ENCODE measurements at regions not wholly inside any gene's neighbourhood (a gene's known extent, or its start where the extent isn't known, plus 50 kb on each side); places are given as distances from the start of the nearest gene placed in this dataset.

DNA sequence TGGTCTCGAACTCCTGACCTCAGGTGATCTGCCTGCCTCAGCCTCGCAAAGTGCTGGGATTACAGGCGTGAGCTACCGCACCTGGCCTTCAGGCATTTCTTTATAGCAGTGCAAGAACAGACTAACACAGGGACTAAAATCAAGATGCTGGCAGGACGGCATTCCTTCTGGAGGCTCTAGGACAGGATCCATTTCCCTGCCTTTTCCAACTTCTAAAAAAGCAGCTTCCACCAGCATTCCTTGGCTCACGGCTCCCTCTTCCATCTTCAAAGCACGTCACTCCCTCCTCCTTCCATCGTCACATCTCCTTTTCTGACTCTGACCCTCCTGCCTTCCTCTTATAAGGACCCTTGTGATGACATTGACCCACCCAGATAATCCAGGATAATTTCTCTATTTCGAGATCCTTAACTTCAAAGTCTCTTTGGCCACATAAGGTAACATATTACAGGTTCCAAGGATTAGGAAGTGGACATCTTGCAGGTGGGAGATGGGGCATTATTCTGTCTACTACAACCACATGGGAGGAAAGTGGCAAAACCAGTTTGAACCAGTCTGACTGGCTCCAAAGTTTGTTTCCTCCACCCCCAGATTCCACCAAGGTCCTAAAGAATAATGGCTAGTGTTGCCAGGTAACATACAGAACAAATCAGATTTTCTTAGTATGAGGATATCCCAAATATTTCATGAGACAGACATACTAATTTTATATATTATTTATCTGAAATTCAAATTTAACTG, 172.5 kb downstream of the MN1 start:
- no peaks in the 10 kb centered on the region for H3K27me3 Mint-ChIP-seq (ENCODE audit: low read depth)
- no peak overlapping the region for H3K4me3 Mint-ChIP-seq
- peaks cover 2 to 4% of the 10 kb centered on the region in 2 donors for H3K9me3 Mint-ChIP-seq
- DNase-seq: no peak
- no peaks in the 10 kb centered on the region for H3K36me3 Mint-ChIP-seq (ENCODE audit: insufficient read depth in 2 of 2)
- no peaks in the 10 kb centered on the region for H3K4me1 Mint-ChIP-seq (ENCODE audit: low read depth)
- ATAC-seq (replicated peaks in 1 of 2): no peak
- no peak overlapping the region for H3K27ac Mint-ChIP-seq

DNA sequence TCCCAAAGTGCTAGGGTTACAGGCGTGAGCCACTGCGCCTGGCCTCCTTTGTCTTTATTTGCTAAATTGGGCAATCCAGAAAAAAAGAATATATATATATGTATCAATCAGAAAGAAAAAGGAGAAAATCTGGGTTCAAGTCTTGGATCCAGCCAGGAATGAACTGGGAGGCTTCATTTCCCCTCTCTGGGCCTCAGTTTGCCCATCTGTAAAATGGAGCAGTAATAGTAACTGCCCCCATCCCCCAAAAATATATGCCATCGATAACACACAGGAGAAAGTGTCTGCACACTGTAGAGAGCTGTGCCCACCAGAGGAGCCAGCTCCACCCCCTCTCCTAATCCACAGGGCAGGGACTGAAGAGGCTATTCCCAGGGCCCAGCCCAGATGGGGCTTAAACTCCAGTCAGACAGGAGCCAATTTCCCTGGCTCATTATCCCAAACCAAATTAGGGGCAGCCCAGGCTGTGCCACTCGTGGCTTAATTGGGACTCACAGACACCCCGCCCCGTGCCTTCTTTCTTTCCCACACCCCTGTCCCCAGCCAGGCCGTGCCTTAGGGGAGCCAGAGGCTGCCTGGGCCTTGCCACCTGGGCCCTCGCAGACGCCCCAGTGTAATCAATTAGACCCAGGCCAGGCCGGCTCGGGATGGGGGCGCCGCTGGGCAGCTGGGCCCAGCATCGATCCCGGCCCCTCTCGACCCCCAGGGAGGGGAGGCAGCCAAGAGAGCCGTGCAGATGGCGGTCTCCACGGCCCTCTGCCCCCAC, 171.5 kb downstream of the MN1 start:
- Mint-ChIP-seq H3K27me3 (ENCODE audit: low read depth) (no peaks in the 10 kb centered on the region), H3K9me3 (peaks cover 2 to 4% of the 10 kb centered on the region in 2 donors), H3K36me3 (ENCODE audit: insufficient read depth in 2 of 2) (no peaks in the 10 kb centered on the region), H3K4me1 (ENCODE audit: low read depth) (no peaks in the 10 kb centered on the region), H3K4me3 (no peak overlapping the region), H3K27ac (no peak overlapping the region)
- ATAC-seq (replicated peaks in 1 of 2): no peak
- no peak for DNase-seq

DNA sequence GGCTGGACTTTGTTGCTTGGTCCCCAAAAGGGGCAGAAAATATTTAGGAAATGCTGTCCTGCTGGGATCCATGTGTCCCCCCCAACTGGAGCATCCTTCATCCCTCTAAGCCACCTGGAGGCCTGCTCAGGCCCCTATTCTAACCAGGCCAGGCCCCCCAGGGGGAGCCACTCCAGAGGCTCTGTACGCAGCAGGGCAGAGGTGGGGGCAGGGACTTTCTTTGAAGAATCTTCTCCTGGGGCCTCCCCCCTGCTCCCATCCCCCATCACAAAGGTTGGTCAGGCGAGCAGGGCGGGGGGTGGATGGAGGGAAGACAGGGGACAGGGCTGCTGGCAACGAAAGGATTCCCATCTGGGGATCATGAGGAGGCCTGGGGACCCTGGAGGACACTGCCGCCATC, 170.8 kb downstream of the MN1 start:
- H3K4me3 Mint-ChIP-seq: no peak overlapping the region

GRCh38 chr22:27631641-27632040, 169.9 kb downstream of the MN1 start:
- no peak overlapping the region for H3K27ac Mint-ChIP-seq
- H3K27me3 Mint-ChIP-seq (ENCODE audit: low read depth): no peaks in the 10 kb centered on the region
- ATAC-seq (replicated peaks in 1 of 2): no peak
- no peak for DNase-seq
- no peak overlapping the region for H3K4me3 Mint-ChIP-seq
- H3K9me3 Mint-ChIP-seq: peaks cover 2 to 4% of the 10 kb centered on the region in 2 donors
- H3K4me1 Mint-ChIP-seq (ENCODE audit: low read depth): no peaks in the 10 kb centered on the region
- no peaks in the 10 kb centered on the region for H3K36me3 Mint-ChIP-seq (ENCODE audit: insufficient read depth in 2 of 2)

More for the DNA sequence above, 170.8 kb downstream of the MN1 start:
- DNase-seq (no peak), ATAC-seq (replicated peaks in 1 of 2) (no peak)
- Mint-ChIP-seq H3K9me3 (peaks cover 2 to 4% of the 10 kb centered on the region in 2 donors), H3K27me3 (ENCODE audit: low read depth) (no peaks in the 10 kb centered on the region), H3K4me1 (ENCODE audit: low read depth) (no peaks in the 10 kb centered on the region), H3K27ac (no peak overlapping the region), H3K36me3 (ENCODE audit: insufficient read depth in 2 of 2) (no peaks in the 10 kb centered on the region)

- no peak for ATAC-seq (replicated peaks in 1 of 2)
- H3K36me3 Mint-ChIP-seq (ENCODE audit: insufficient read depth in 2 of 2): no peaks in the 10 kb centered on the region
- peaks cover 2 to 4% of the 10 kb centered on the region in 2 donors for H3K9me3 Mint-ChIP-seq
Measured at GRCh38 chr22:27632451-27633295, 168.9 kb downstream of the MN1 start.

GRCh38 chr22:27633296-27633871, 168.2 kb downstream of the MN1 start:
- H3K4me3 Mint-ChIP-seq: no peak overlapping the region
- no peak for DNase-seq
- peaks cover 2 to 4% of the 10 kb centered on the region in 2 donors for H3K9me3 Mint-ChIP-seq
- no peaks in the 10 kb centered on the region for H3K36me3 Mint-ChIP-seq (ENCODE audit: insufficient read depth in 2 of 2)
- no peaks in the 10 kb centered on the region for H3K4me1 Mint-ChIP-seq (ENCODE audit: low read depth)
- H3K27me3 Mint-ChIP-seq (ENCODE audit: low read depth): no peaks in the 10 kb centered on the region
- H3K27ac Mint-ChIP-seq: no peak overlapping the region
- ATAC-seq (replicated peaks in 1 of 2): no peak

More at GRCh38 chr22:27632451-27633295, 168.9 kb downstream of the MN1 start:
- DNase-seq: no peak
- H3K27ac Mint-ChIP-seq: no peak overlapping the region
- H3K27me3 Mint-ChIP-seq (ENCODE audit: low read depth): no peaks in the 10 kb centered on the region
- H3K4me1 Mint-ChIP-seq (ENCODE audit: low read depth): no peaks in the 10 kb centered on the region
- H3K4me3 Mint-ChIP-seq: no peak overlapping the region

- no peak overlapping the region for H3K27ac Mint-ChIP-seq
- no peaks in the 10 kb centered on the region for H3K4me1 Mint-ChIP-seq (ENCODE audit: low read depth)
- DNase-seq (no peak), ATAC-seq (replicated peaks in 1 of 2) (no peak)
- peaks cover 2 to 4% of the 10 kb centered on the region in 2 donors for H3K9me3 Mint-ChIP-seq
- H3K36me3 Mint-ChIP-seq (ENCODE audit: insufficient read depth in 2 of 2): no peaks in the 10 kb centered on the region
- no peak overlapping the region for H3K4me3 Mint-ChIP-seq
- no peaks in the 10 kb centered on the region for H3K27me3 Mint-ChIP-seq (ENCODE audit: low read depth)
Measured at GRCh38 chr22:27634043-27634740, 167.4 kb downstream of the MN1 start.

DNA sequence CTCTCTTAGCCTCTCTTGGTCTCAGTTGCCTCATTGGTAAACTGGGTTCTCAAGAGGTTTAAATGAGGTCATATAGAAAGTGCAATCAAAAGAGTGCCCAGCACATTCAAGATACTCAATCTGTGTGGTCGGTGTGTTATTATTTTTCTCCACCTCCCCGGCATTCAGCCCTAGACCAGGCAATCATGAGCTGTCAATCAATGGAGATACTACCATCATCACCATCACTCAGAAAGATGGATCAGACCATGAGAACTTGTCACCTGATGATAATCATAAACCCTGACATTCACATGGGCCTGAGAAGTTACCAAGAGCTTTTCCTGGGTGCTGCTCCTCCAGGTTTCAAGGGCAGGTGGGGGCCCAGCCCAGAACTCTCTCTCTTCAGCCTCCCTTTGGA, 166.1 kb downstream of the MN1 start:
- DNase-seq: no peak
- H3K27ac Mint-ChIP-seq: no peak overlapping the region

GRCh38 chr22:27635852-27636251, 165.7 kb downstream of the MN1 start:
- Mint-ChIP-seq H3K27ac (no peak overlapping the region), H3K36me3 (ENCODE audit: insufficient read depth in 2 of 2) (no peaks in the 10 kb centered on the region), H3K9me3 (peaks cover 2 to 4% of the 10 kb centered on the region in 2 donors), H3K4me1 (ENCODE audit: low read depth) (no peaks in the 10 kb centered on the region), H3K27me3 (ENCODE audit: low read depth) (no peaks in the 10 kb centered on the region), H3K4me3 (no peak overlapping the region)
- ATAC-seq (replicated peaks in 1 of 2) (no peak), DNase-seq (no peak)

More for the DNA sequence above, 166.1 kb downstream of the MN1 start:
- H3K9me3 Mint-ChIP-seq: peaks cover 2 to 4% of the 10 kb centered on the region in 2 donors
- H3K27me3 Mint-ChIP-seq (ENCODE audit: low read depth): no peaks in the 10 kb centered on the region
- no peak for ATAC-seq (replicated peaks in 1 of 2)
- no peaks in the 10 kb centered on the region for H3K4me1 Mint-ChIP-seq (ENCODE audit: low read depth)
- no peaks in the 10 kb centered on the region for H3K36me3 Mint-ChIP-seq (ENCODE audit: insufficient read depth in 2 of 2)
- no peak overlapping the region for H3K4me3 Mint-ChIP-seq

DNA sequence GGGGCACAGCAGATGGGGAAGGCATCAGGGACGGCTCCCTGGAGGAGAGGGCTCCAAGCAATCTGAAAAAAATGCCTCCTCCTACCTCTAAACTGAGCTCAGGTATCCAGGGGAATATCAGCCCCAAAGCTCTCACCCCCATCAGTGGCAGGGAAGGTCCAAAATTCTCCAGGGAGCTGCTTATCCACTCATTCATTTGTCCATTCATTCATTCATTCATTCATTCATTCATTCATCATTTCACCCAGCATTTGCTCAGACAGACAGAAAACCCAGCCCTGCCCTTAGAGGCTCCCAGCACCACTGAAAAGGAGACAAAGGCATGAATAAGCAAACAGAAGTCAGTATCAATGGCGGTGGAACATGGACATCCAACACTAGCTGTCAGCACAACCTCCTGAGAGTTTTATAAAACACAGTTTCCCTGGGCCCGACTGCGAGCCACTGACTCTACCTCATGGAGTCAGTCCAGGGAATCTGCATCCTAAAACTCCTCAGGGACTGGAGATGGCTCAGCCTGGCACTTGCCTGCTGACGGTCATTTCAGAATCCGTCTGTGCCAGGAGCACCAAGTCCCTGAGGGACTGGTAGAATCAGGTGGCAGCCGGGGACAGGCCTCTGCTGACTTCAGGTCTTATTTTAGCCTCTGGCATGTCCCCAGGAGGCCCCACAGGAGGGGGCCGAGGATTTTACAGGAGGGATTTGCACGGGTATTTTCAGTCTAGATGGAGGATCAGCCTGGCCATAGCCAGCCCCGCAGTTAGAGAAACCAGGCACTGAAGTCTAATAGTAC, 164.6 kb downstream of the MN1 start:
- H3K27me3 Mint-ChIP-seq (ENCODE audit: low read depth): no peaks in the 10 kb centered on the region

DNA sequence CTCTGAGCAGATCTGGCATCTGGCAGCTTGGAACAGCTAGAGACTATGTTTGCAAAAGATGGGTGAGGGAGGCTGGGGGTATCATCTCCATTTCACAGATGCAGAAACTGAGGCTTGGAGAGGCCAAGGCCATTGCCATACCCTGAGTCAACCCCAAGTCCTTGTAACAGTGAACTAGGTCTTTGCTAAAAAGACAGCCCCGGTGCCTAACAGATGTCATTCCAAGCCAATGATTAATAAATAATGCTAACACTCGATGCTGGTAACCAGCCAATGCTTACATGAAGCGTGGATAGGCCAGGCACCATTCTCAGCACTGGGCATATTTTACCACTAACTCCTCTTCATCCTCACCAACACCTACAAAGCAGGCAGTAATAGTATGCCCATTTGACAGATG, 164.0 kb downstream of the MN1 start:
- H3K9me3 Mint-ChIP-seq: no peaks in the 10 kb centered on the region
- no peak for DNase-seq
- no peaks in the 10 kb centered on the region for H3K36me3 Mint-ChIP-seq (ENCODE audit: insufficient read depth in 2 of 2)
- no peak overlapping the region for H3K27ac Mint-ChIP-seq
- H3K4me3 Mint-ChIP-seq: no peak overlapping the region
- no peak for ATAC-seq (replicated peaks in 1 of 2)
- H3K4me1 Mint-ChIP-seq (ENCODE audit: low read depth): no peaks in the 10 kb centered on the region
- no peaks in the 10 kb centered on the region for H3K27me3 Mint-ChIP-seq (ENCODE audit: low read depth)

More for the DNA sequence above, 164.6 kb downstream of the MN1 start:
- no peak for ATAC-seq (replicated peaks in 1 of 2)
- Mint-ChIP-seq H3K9me3 (no peaks in the 10 kb centered on the region), H3K36me3 (ENCODE audit: insufficient read depth in 2 of 2) (no peaks in the 10 kb centered on the region), H3K27ac (no peak overlapping the region), H3K4me3 (no peak overlapping the region), H3K4me1 (ENCODE audit: low read depth) (no peaks in the 10 kb centered on the region)
- no peak for DNase-seq
